LNCaP clone FGC (cell line): ENCODE measurements at regions not wholly inside any gene's neighbourhood (a gene's known extent, or its start where the extent isn't known, plus 50 kb on each side); places are given as distances from the start of the nearest gene placed in this dataset.

Source experiments
- DNase-seq: peaks from one replicate; pipeline ENCODE4 v3.0.0-alpha.2; 2011; ENCODE audit warnings: low read depth
- H3K4me3 ChIP-seq: 2 replicates; pipeline ENCODE4 v1.5.1; 2011; ENCODE audit warnings: mild to moderate bottlenecking, low read depth, low read length, control low read depth
- CTCF ChIP-seq: IDR thresholded peaks from 2 replicates; pipeline ENCODE4 v1.5.1; 2012; ENCODE audit warnings: mild to moderate bottlenecking; ENCODE audit not compliant: control insufficient read depth, insufficient read depth; ENCODE audit errors: extremely low read depth

- H3K4me3 ChIP-seq: no peak overlapping the region
- TF ChIP-seq CTCF: no peak
- DNase-seq: no peak
Observed at GRCh38 chr10:129192344-129193128, 274.5 kb upstream of the MGMT start.

- no peak overlapping the region for H3K4me3 ChIP-seq
- no peak for DNase-seq
- TF ChIP-seq CTCF: no peak
Observed at GRCh38 chr10:129193148-129193547, 273.9 kb upstream of the MGMT start.

GRCh38 chr10:129194181-129194870 lies 272.7 kb upstream of the MGMT start:
- no peak for TF ChIP-seq CTCF
- no peak for DNase-seq
- no peak overlapping the region for H3K4me3 ChIP-seq

GRCh38 chr10:129199826-129200225 lies 267.2 kb upstream of the MGMT start:
- DNase-seq: no peak
- no peak for TF ChIP-seq CTCF
- H3K4me3 ChIP-seq: no peak overlapping the region

- no peak for DNase-seq
- TF ChIP-seq CTCF: no peak
- no peak overlapping the region for H3K4me3 ChIP-seq
Observed at GRCh38 chr10:129203819-129204218, 263.2 kb upstream of the MGMT start.

- no peak for TF ChIP-seq CTCF
- no peak for DNase-seq
- H3K4me3 ChIP-seq: no peak overlapping the region
Observed at GRCh38 chr10:129207297-129207696, 259.7 kb upstream of the MGMT start.
